ENCODE measurements at regions not wholly inside any gene's neighbourhood (a gene's known extent, or its start where the extent isn't known, plus 50 kb on each side); places are given as distances from the start of the nearest gene placed in this dataset.

GRCh38 chr17:54666559-54666958 lies 234.1 kb upstream of the TOM1L1 start:
- Histone ChIP-seq H3K27me3 (replicated peaks in 1 of 2; ENCODE audit: control insufficient read depth in 2 of 2, insufficient read depth in 2 of 2, low read length in 1 of 2) (no peaks in the 10 kb centered on the region), H3K79me2 (ENCODE audit: control insufficient read depth, insufficient read depth, low read length) (no peaks in the 10 kb centered on the region), H3K9ac (ENCODE audit: control insufficient read depth, insufficient read depth, low read length) (no peak overlapping the region), H3K4me2 (ENCODE audit: control insufficient read depth, insufficient read depth) (no peak overlapping the region), H2AFZ (ENCODE audit: control insufficient read depth, low read depth, low read length) (no peak overlapping the region), H3K4me3 (no peak overlapping the region), H4K20me1 (ENCODE audit: control insufficient read depth, insufficient read depth) (no peaks in the 10 kb centered on the region), H3K27ac (ENCODE audit: control insufficient read depth, insufficient read depth) (no peak overlapping the region), H3K36me3 (ENCODE audit: control insufficient read depth in 2 of 2, insufficient read depth in 2 of 2, low read length in 1 of 2) (no peaks in the 10 kb centered on the region), H3K9me3 (replicated peaks; ENCODE audit: control insufficient read depth, insufficient read depth, low read length) (no peaks in the 10 kb centered on the region), H3K4me1 (ENCODE audit: control insufficient read depth, insufficient read depth, low read length) (no peaks in the 10 kb centered on the region)
- WGBS (ENCODE audit: insufficient coverage, insufficient replicate concordance, low lambda C conversion rate, missing lambda C conversion rate): 22% methylated on average over 4 of the region's 4 CpGs
- POLR2A ChIA-PET: no interaction called here
- no TSS peak for BruUV-seq (replicated peaks)
- FAIRE-seq (no peak), ATAC-seq (no peak), DNase-seq (ENCODE audit: low read depth, low spot score) (no peak)
- RAD21 ChIA-PET (ENCODE audit: unreplicated experiment): no interaction called here
- CTCF ChIA-PET: no interaction called here
- in situ Hi-C loops (cut with MboI): no loop called here
- TF ChIP-seq ZBTB33 (IDR thresholded peaks at IDR 0.05) (no peak), SP1 (IDR thresholded peaks at IDR 0.05; ENCODE audit: low read depth, low read length) (no peak), BMI1 (IDR thresholded peaks at IDR 0.05; ENCODE audit: borderline replicate concordance) (no peak), BRCA1 (IDR thresholded peaks at IDR 0.05; ENCODE audit: low read depth, low read length) (no peak), ATF7 (IDR thresholded peaks at IDR 0.05; ENCODE audit: low read depth) (no peak), LARP7 (IDR thresholded peaks at IDR 0.05) (no peak), ZBED1 (IDR thresholded peaks at IDR 0.05; ENCODE audit: borderline replicate concordance) (no peak), MXI1 (IDR thresholded peaks at IDR 0.05; ENCODE audit: low read depth, low read length) (no peak), NKRF (conservative IDR thresholded peaks at IDR 0.05) (no peak), POLR2AphosphoS2 (IDR thresholded peaks at IDR 0.05; ENCODE audit: low read depth, low read length) (no peak), PAX5 (IDR thresholded peaks at IDR 0.05; ENCODE audit: borderline replicate concordance, low read depth, low read length) (no peak), SUZ12 (IDR thresholded peaks at IDR 0.05; ENCODE audit: unreplicated experiment) (no peak), CHD1 (IDR thresholded peaks at IDR 0.05; ENCODE audit: low read depth, low read length) (no peak), KAT2A (conservative IDR thresholded peaks at IDR 0.05; ENCODE audit: control insufficient read depth, low read depth, low read length) (no peak), SRF (IDR thresholded peaks at IDR 0.05; ENCODE audit: low read depth in 2 of 2, low read length in 2 of 2) (no peak), E2F8 (IDR thresholded peaks at IDR 0.05; ENCODE audit: low read depth, partially characterized antibody) (no peak), ZZZ3 (IDR thresholded peaks at IDR 0.05; ENCODE audit: control insufficient read depth, insufficient read length, low read depth) (no peak), EED (IDR thresholded peaks at IDR 0.05; ENCODE audit: low read depth) (no peak), FOXK2 (IDR thresholded peaks at IDR 0.05) (no peak)
- TF ChIP-seq, protein P1, sequence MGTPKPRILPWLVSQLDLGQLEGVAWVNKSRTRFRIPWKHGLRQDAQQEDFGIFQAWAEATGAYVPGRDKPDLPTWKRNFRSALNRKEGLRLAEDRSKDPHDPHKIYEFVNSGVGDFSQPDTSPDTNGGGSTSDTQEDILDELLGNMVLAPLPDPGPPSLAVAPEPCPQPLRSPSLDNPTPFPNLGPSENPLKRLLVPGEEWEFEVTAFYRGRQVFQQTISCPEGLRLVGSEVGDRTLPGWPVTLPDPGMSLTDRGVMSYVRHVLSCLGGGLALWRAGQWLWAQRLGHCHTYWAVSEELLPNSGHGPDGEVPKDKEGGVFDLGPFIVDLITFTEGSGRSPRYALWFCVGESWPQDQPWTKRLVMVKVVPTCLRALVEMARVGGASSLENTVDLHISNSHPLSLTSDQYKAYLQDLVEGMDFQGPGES (IDR thresholded peaks at IDR 0.05): no peak
- intact Hi-C loops (cut with micrococcal nuclease; ENCODE audit: unreplicated experiment): no loop called here
- SMC1A ChIA-PET (ENCODE audit: uncharacterized antibody, unreplicated experiment): no interaction called here

All from GM12878 (cell line).